NB4 (cell line): ENCODE measurements at regions not wholly inside any gene's neighbourhood (a gene's known extent, or its start where the extent isn't known, plus 50 kb on each side); places are given as distances from the start of the nearest gene placed in this dataset.

Experiments
- CTCF ChIP-seq: IDR thresholded peaks from one replicate; pipeline ENCODE4 v1.5.1; 2012; ENCODE audit warnings: low read depth, low read length
- MAX ChIP-seq: IDR thresholded peaks from 2 replicates; pipeline ENCODE4 v1.6.1; 2011; ENCODE audit warnings: low read depth, low read length
- MYC ChIP-seq: IDR thresholded peaks from 2 replicates; pipeline ENCODE4 v1.6.1; 2011; ENCODE audit warnings: low read depth, low read length
- POLR2A ChIP-seq: IDR thresholded peaks from 2 replicates; pipeline ENCODE4 v1.6.1; 2011; ENCODE audit warnings: mild to moderate bottlenecking; ENCODE audit not compliant: insufficient read length; ENCODE audit errors: extremely low read depth

GRCh38 chr14:34009956-34010355, 59.1 kb upstream of the EGLN3 start:
- no peak for TF ChIP-seq CTCF
- no peak for TF ChIP-seq POLR2A
- no peak for TF ChIP-seq MAX
- no peak for TF ChIP-seq MYC
